ENCODE measurements at regions not wholly inside any gene's neighbourhood (a gene's known extent, or its start where the extent isn't known, plus 50 kb on each side); places are given as distances from the start of the nearest gene placed in this dataset.

- TF ChIP-seq CTCF (IDR thresholded peaks at IDR 0.05; ENCODE audit: insufficient read depth, low read length, poor library complexity, severe bottlenecking) (no peak), EZH2phosphoT487 (conservative IDR thresholded peaks at IDR 0.05; ENCODE audit: low read length) (no peak)
- H4K20me1 ChIP-seq (ENCODE audit: low read depth, low read length) = no peaks in the 10 kb centered on the region
- no peak overlapping the region for H3K4me2 ChIP-seq (ENCODE audit: low read depth, low read length, poor library complexity, severe bottlenecking)
- H3K36me3 ChIP-seq (ENCODE audit: low read length) = no peaks in the 10 kb centered on the region
- H3K27me3 ChIP-seq (ENCODE audit: low read length) = no peaks in the 10 kb centered on the region
- H2AFZ ChIP-seq (ENCODE audit: low read depth, low read length, severe bottlenecking) = no peak overlapping the region
- H3F3A ChIP-seq (ENCODE audit: insufficient read depth) = no peaks in the 10 kb centered on the region
- no peaks in the 10 kb centered on the region for H3K9me3 ChIP-seq (ENCODE audit: insufficient read depth, low read length)
- no peaks in the 10 kb centered on the region for H3K79me2 ChIP-seq (ENCODE audit: insufficient read depth, low read length)
- no peak overlapping the region for H3K9ac ChIP-seq (ENCODE audit: low read length)
- H3K4me3 ChIP-seq (ENCODE audit: insufficient read depth, low read length, poor library complexity, severe bottlenecking) = no peak overlapping the region
- no peak overlapping the region for H3K27ac ChIP-seq (ENCODE audit: low read depth, low read length)
- H3K9me2 ChIP-seq (replicated peaks; ENCODE audit: insufficient read depth, low read length) = no peaks in the 10 kb centered on the region
These were observed 781.3 kb upstream of the MIR17HG start for GRCh38 chr13:90565985-90566713.

GRCh38 chr13:90568165-90568564 lies 779.3 kb upstream of the MIR17HG start:
- TF ChIP-seq EZH2phosphoT487 (conservative IDR thresholded peaks at IDR 0.05; ENCODE audit: low read length) (no peak), CTCF (IDR thresholded peaks at IDR 0.05; ENCODE audit: insufficient read depth, low read length, poor library complexity, severe bottlenecking) (no peak)
- Histone ChIP-seq H3K79me2 (ENCODE audit: insufficient read depth, low read length) (no peaks in the 10 kb centered on the region), H3K4me3 (ENCODE audit: insufficient read depth, low read length, poor library complexity, severe bottlenecking) (no peak overlapping the region), H4K20me1 (ENCODE audit: low read depth, low read length) (no peaks in the 10 kb centered on the region), H3F3A (ENCODE audit: insufficient read depth) (no peaks in the 10 kb centered on the region), H3K27me3 (ENCODE audit: low read length) (no peaks in the 10 kb centered on the region), H3K27ac (ENCODE audit: low read depth, low read length) (no peak overlapping the region), H3K4me2 (ENCODE audit: low read depth, low read length, poor library complexity, severe bottlenecking) (no peak overlapping the region), H3K9ac (ENCODE audit: low read length) (no peak overlapping the region), H2AFZ (ENCODE audit: low read depth, low read length, severe bottlenecking) (no peak overlapping the region), H3K9me2 (replicated peaks; ENCODE audit: insufficient read depth, low read length) (no peaks in the 10 kb centered on the region), H3K9me3 (ENCODE audit: insufficient read depth, low read length) (no peaks in the 10 kb centered on the region), H3K36me3 (ENCODE audit: low read length) (no peaks in the 10 kb centered on the region)

GRCh38 chr13:90576067-90576466 lies 771.4 kb upstream of the MIR17HG start:
- Histone ChIP-seq H3K4me2 (ENCODE audit: low read depth, low read length, poor library complexity, severe bottlenecking) (no peak overlapping the region), H4K20me1 (ENCODE audit: low read depth, low read length) (no peaks in the 10 kb centered on the region), H3F3A (ENCODE audit: insufficient read depth) (no peaks in the 10 kb centered on the region), H3K36me3 (ENCODE audit: low read length) (no peaks in the 10 kb centered on the region), H3K9me3 (ENCODE audit: insufficient read depth, low read length) (no peaks in the 10 kb centered on the region), H3K9ac (ENCODE audit: low read length) (no peak overlapping the region), H3K4me3 (ENCODE audit: insufficient read depth, low read length, poor library complexity, severe bottlenecking) (no peak overlapping the region), H3K79me2 (ENCODE audit: insufficient read depth, low read length) (no peaks in the 10 kb centered on the region), H3K27ac (ENCODE audit: low read depth, low read length) (no peak overlapping the region), H2AFZ (ENCODE audit: low read depth, low read length, severe bottlenecking) (no peak overlapping the region), H3K27me3 (ENCODE audit: low read length) (no peaks in the 10 kb centered on the region), H3K9me2 (replicated peaks; ENCODE audit: insufficient read depth, low read length) (no peaks in the 10 kb centered on the region)
- TF ChIP-seq EZH2phosphoT487 (conservative IDR thresholded peaks at IDR 0.05; ENCODE audit: low read length) (no peak), CTCF (IDR thresholded peaks at IDR 0.05; ENCODE audit: insufficient read depth, low read length, poor library complexity, severe bottlenecking) (no peak)
